Astrocyte (in vitro differentiated cells and primary cell): ENCODE measurements at regions not wholly inside any gene's neighbourhood (a gene's known extent, or its start where the extent isn't known, plus 50 kb on each side); places are given as distances from the start of the nearest gene placed in this dataset.

Source experiments
- CTCF ChIP-seq: IDR thresholded peaks from 2 replicates; pipeline ENCODE4 v1.5.1; 2011; ENCODE audit warnings: low read depth, mild to moderate bottlenecking, inconsistent platforms, low read length, moderate library complexity; ENCODE audit not compliant: insufficient read depth
- EZH2 ChIP-seq: IDR thresholded peaks from 2 replicates; pipeline ENCODE4 v1.6.1; 2012; ENCODE audit warnings: mild to moderate bottlenecking, low read length, inconsistent platforms; ENCODE audit not compliant: insufficient read depth

GRCh38 chrX:6694221-6694620, 159.3 kb upstream of the VCX3A start:
- TF ChIP-seq EZH2 (no peak), CTCF (no peak)
